GM13976 (cell line): ENCODE measurements at regions not wholly inside any gene's neighbourhood (a gene's known extent, or its start where the extent isn't known, plus 50 kb on each side); places are given as distances from the start of the nearest gene placed in this dataset.

ENCODE experiments used
- DNase-seq: peaks from one replicate; pipeline ENCODE4 v3.0.0; 2012; ENCODE audit warnings: low spot score
- in situ Hi-C: fragments of 300-500 bp; cut with MboI; formaldehyde crosslinking; loops from one replicate; pipeline ENCODE4 v1.12.0; 2022; ENCODE audit warnings: low sequenced_read_pairs, mixed read lengths, inconsistent platforms; ENCODE audit not compliant: unreplicated experiment
- TF ChIP-seq, protein P1 (sequence below): IDR thresholded peaks from 2 replicates; pipeline ENCODE4 v1.5.1; 2012; ENCODE audit warnings: borderline replicate concordance, mild to moderate bottlenecking; ENCODE audit not compliant: insufficient read depth; ENCODE audit errors: extremely low read depth, missing control alignments, control extremely low read depth

DNA sequence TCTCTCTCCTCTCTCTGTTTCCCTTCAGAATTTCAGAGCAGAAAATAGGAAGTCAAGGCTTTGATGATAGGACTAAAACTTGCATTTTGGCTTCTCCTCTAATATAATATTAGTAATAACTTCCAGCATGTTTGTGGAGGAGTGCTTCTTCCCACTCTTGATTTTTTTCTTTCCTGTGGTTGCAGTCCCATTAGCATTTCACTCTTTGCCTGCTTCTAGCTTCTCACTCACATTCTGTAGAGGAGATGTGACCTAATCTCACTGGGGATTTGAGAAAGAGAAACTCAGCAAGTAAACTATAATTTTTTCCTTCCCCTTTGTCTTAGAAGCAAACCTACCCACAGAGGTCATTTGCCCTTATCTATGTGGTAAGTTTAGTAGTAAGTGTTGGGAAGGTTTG, 169.4 kb upstream of the HTR2A start:
- DNase-seq: no peak
- TF ChIP-seq, protein P1, sequence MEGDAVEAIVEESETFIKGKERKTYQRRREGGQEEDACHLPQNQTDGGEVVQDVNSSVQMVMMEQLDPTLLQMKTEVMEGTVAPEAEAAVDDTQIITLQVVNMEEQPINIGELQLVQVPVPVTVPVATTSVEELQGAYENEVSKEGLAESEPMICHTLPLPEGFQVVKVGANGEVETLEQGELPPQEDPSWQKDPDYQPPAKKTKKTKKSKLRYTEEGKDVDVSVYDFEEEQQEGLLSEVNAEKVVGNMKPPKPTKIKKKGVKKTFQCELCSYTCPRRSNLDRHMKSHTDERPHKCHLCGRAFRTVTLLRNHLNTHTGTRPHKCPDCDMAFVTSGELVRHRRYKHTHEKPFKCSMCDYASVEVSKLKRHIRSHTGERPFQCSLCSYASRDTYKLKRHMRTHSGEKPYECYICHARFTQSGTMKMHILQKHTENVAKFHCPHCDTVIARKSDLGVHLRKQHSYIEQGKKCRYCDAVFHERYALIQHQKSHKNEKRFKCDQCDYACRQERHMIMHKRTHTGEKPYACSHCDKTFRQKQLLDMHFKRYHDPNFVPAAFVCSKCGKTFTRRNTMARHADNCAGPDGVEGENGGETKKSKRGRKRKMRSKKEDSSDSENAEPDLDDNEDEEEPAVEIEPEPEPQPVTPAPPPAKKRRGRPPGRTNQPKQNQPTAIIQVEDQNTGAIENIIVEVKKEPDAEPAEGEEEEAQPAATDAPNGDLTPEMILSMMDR: no peak
- in situ Hi-C loops: no loop called here

GRCh38 chr13:47064381-47064780, 167.5 kb upstream of the HTR2A start:
- in situ Hi-C loops: no loop called here
- DNase-seq: no peak
- TF ChIP-seq, protein P1: no peak

DNA sequence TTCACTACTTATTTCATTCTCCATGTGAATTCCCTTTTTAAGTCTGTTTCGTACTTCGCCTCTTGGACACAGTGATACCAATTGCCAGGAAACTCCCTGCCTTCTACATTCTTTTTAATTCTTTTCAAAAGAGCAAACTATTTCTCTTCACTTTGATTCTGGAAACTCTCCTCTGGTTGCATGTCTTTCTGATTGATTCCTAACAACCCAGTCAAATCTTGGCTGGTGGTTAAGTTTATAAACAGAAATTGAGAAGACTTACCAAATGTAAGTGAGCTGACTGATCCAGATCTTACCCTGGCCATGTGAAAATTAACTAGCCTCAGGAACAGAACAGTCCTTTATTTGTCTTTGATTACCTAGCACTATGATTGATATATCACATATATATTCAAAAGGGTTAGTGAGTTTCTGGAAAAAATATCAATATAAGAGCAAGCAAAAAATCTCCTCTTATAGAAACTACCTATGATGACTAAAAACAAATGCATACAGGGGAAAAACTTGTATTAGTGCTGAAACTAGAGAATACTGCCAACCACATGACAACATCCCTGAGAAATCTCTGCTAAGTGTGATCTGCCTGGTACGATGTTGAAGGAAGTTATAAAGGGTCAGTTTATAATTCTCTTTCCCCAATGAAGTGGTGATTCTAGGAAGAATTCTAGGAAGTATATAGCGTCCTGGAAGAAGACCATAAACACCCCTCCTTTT, 152.6 kb upstream of the HTR2A start:
- in situ Hi-C loops: no loop called here
- TF ChIP-seq, protein P1: no peak
- no peak for DNase-seq

DNA sequence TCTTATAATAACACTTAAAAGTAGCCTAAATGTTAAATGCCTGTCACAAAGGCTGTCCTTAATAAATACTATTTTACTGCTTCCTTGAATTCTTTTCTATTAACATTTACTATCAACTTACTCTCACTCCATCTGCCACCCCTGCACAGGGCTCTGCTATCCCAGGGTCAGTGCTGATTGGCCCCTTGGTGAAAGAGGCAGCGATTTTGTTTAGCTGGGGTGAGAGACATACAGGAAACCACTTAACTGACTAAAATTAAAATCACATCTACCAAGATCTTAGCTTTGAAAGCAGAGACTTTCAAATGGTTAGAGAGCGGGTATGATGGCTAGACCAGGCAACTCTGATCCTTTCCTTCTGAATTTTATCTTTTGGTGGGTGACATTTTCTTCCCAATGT, 149.9 kb upstream of the HTR2A start:
- in situ Hi-C loops: no loop called here

GRCh38 chr13:47044842-47045241, 148.0 kb upstream of the HTR2A start:
- DNase-seq: no peak
- TF ChIP-seq, protein P1: no peak
- in situ Hi-C loops: no loop called here

More for the DNA sequence above, 149.9 kb upstream of the HTR2A start:
- TF ChIP-seq, protein P1: no peak
- no peak for DNase-seq

DNA sequence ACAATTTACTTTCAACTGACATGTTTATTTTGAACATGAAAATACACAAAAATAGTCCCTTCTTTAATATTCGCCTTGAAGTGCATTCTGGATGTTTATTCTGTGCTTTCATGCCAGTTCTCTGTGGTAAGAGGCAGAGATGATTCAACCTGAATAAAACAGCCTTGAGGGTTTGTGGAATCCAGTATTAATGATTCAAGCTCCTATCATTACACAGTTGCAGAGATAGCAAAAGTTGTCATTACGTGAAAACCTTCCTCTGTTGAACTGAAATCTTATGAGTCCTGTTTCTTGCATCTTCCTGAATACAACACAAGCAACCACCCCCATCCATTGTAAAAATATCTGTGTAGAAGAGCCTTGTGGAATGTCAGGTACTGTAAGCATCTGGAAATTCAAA, 142.3 kb upstream of the HTR2A start:
- DNase-seq: no peak
- in situ Hi-C loops: no loop called here
- TF ChIP-seq, protein P1: no peak
